HG03097 (cell line): ENCODE measurements at regions not wholly inside any gene's neighbourhood (a gene's known extent, or its start where the extent isn't known, plus 50 kb on each side); places are given as distances from the start of the nearest gene placed in this dataset.

Experiments used
- ATAC-seq: cut with Tn5 transposase; IDR thresholded peaks from one replicate; pipeline ENCODE4 v1.9.1; 2021; ENCODE audit not compliant: unreplicated experiment, low FRiP score

GRCh38 chr18:44513233-44513632 is 167.5 kb upstream of the SETBP1 start:
- ATAC-seq = no peak

- ATAC-seq = no peak
Observed at GRCh38 chr18:44514106-44514505, 166.6 kb upstream of the SETBP1 start.

GRCh38 chr18:44514766-44515165 is 165.9 kb upstream of the SETBP1 start:
- ATAC-seq = no peak

- ATAC-seq = no peak
Observed at GRCh38 chr18:44516450-44516849, 164.2 kb upstream of the SETBP1 start.

GRCh38 chr18:44517136-44517535 is 163.6 kb upstream of the SETBP1 start:
- ATAC-seq = no peak

- no peak for ATAC-seq
Observed at GRCh38 chr18:44518091-44518615, 162.5 kb upstream of the SETBP1 start.

GRCh38 chr18:44518666-44519065 is 162.0 kb upstream of the SETBP1 start:
- ATAC-seq = no peak

- no peak for ATAC-seq
Observed at GRCh38 chr18:44520981-44521667, 159.6 kb upstream of the SETBP1 start.

- no peak for ATAC-seq
Observed at GRCh38 chr18:44521668-44522022, 159.0 kb upstream of the SETBP1 start.

GRCh38 chr18:44526705-44527415 is 153.8 kb upstream of the SETBP1 start:
- ATAC-seq = no peak

- no peak for ATAC-seq
Observed at GRCh38 chr18:44533071-44533470, 147.6 kb upstream of the SETBP1 start.

GRCh38 chr18:44536046-44536445 is 144.6 kb upstream of the SETBP1 start:
- ATAC-seq = no peak

- ATAC-seq = no peak
Observed at GRCh38 chr18:44536619-44537018, 144.1 kb upstream of the SETBP1 start.

GRCh38 chr18:44537526-44537925 is 143.2 kb upstream of the SETBP1 start:
- no peak for ATAC-seq

- no peak for ATAC-seq
Observed at GRCh38 chr18:44539926-44540325, 140.8 kb upstream of the SETBP1 start.

GRCh38 chr18:44541159-44541558 is 139.5 kb upstream of the SETBP1 start:
- ATAC-seq = no peak

- ATAC-seq = no peak
Observed at GRCh38 chr18:44541781-44542180, 138.9 kb upstream of the SETBP1 start.

GRCh38 chr18:44543387-44543786 is 137.3 kb upstream of the SETBP1 start:
- no peak for ATAC-seq

GRCh38 chr18:44545359-44545985 is 135.2 kb upstream of the SETBP1 start:
- no peak for ATAC-seq

- ATAC-seq = no peak
Observed at GRCh38 chr18:44546954-44547353, 133.7 kb upstream of the SETBP1 start.

GRCh38 chr18:44548291-44549221 is 132.1 kb upstream of the SETBP1 start:
- no peak for ATAC-seq
